ENCODE measurements at regions not wholly inside any gene's neighbourhood (a gene's known extent, or its start where the extent isn't known, plus 50 kb on each side); places are given as distances from the start of the nearest gene placed in this dataset.

DNA sequence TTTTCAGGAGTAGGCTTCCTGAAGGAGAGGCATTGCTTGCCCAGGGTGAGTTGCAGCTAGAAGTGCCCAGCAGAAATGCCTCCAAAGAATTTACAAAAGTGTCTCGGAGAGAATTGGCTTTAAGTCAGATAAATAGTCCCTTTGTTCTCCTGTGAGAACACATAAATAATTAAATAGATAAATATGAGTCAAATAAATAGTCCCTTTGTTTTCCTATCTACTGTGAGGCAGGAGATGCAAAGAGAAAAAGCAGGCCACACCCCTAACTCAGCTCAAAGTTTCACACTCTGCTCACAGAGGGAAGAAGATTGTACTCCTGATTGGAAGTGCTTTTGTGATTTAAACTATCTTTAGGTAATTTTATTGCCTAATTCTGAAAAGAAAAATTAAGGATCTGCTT is 180.7 kb upstream of the PRSS16 start:
- TF ChIP-seq POLR2A (IDR thresholded peaks at IDR 0.05; ENCODE audit: low read depth, low read length) (no peak), RAD21 (IDR thresholded peaks at IDR 0.05; ENCODE audit: low read length) (no peak)
- TF ChIP-seq, protein P1, sequence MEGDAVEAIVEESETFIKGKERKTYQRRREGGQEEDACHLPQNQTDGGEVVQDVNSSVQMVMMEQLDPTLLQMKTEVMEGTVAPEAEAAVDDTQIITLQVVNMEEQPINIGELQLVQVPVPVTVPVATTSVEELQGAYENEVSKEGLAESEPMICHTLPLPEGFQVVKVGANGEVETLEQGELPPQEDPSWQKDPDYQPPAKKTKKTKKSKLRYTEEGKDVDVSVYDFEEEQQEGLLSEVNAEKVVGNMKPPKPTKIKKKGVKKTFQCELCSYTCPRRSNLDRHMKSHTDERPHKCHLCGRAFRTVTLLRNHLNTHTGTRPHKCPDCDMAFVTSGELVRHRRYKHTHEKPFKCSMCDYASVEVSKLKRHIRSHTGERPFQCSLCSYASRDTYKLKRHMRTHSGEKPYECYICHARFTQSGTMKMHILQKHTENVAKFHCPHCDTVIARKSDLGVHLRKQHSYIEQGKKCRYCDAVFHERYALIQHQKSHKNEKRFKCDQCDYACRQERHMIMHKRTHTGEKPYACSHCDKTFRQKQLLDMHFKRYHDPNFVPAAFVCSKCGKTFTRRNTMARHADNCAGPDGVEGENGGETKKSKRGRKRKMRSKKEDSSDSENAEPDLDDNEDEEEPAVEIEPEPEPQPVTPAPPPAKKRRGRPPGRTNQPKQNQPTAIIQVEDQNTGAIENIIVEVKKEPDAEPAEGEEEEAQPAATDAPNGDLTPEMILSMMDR (conservative IDR thresholded peaks at IDR 0.05; ENCODE audit: low read depth, low read length), result no peak
- TF ChIP-seq, protein P2, sequence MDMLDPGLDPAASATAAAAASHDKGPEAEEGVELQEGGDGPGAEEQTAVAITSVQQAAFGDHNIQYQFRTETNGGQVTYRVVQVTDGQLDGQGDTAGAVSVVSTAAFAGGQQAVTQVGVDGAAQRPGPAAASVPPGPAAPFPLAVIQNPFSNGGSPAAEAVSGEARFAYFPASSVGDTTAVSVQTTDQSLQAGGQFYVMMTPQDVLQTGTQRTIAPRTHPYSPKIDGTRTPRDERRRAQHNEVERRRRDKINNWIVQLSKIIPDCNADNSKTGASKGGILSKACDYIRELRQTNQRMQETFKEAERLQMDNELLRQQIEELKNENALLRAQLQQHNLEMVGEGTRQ (IDR thresholded peaks at IDR 0.05; ENCODE audit: low read depth, low read length), result no peak

All from IMR-90 (cell line).